Liver (tissue), 7 donors: ENCODE measurements at regions not wholly inside any gene's neighbourhood (a gene's known extent, or its start where the extent isn't known, plus 50 kb on each side); places are given as distances from the start of the nearest gene placed in this dataset.

Source experiments
- DNase-seq: peaks from one replicate; pipeline ENCODE4 v3.0.0-alpha.2; 2017; ENCODE audit warnings: low spot score
- H3K27ac ChIP-seq, 2 donors: one replicate each; pipeline ENCODE4 v1.7.0; 2013; ENCODE audit warnings: inconsistent platforms in 2 of 2, low read length in 2 of 2, control low read depth in 1 of 2, low read depth in 1 of 2, mild to moderate bottlenecking in 1 of 2
- H3K27me3 ChIP-seq, 4 donors: one replicate each; pipeline versions ENCODE4 v1.6.1 to v1.7.0; 2013; ENCODE audit warnings: low read length in 3 of 4, inconsistent platforms in 1 of 4, mild to moderate bottlenecking in 1 of 4, moderate library complexity in 1 of 4; ENCODE audit not compliant: control insufficient read depth in 4 of 4, insufficient read depth in 4 of 4
- H3K36me3 ChIP-seq, 4 donors: one replicate each; pipeline versions ENCODE4 v1.6.1 to v1.7.0; 2013; ENCODE audit warnings: low read length in 3 of 4, mild to moderate bottlenecking in 3 of 4, low read depth in 1 of 4, moderate library complexity in 1 of 4; ENCODE audit not compliant: control insufficient read depth in 4 of 4, insufficient read depth in 3 of 4
- H3K4me1 ChIP-seq, 4 donors: one replicate each; pipeline versions ENCODE4 v1.6.1 to v1.7.0; 2013; ENCODE audit warnings: low read length in 3 of 4, mild to moderate bottlenecking in 3 of 4, moderate library complexity in 1 of 4; ENCODE audit not compliant: control insufficient read depth in 4 of 4, insufficient read depth in 4 of 4
- H3K4me3 ChIP-seq, 3 donors: one replicate each; pipeline versions ENCODE4 v1.6.1 to v1.7.0; 2013; ENCODE audit warnings: low read length in 3 of 3, control low read depth in 1 of 3, low read depth in 1 of 3, mild to moderate bottlenecking in 1 of 3
- H3K9ac ChIP-seq, 2 donors: one replicate each; pipeline ENCODE4 v1.7.0; 2013; ENCODE audit warnings: low read length in 2 of 2, mild to moderate bottlenecking in 2 of 2, moderate library complexity in 2 of 2, control low read depth in 1 of 2, low read depth in 1 of 2
- H3K9me3 ChIP-seq, 4 donors: one replicate each; pipeline versions ENCODE4 v1.6.1 to v1.7.0; 2013; ENCODE audit warnings: low read length in 3 of 4; ENCODE audit not compliant: control insufficient read depth in 4 of 4
- EGR1 ChIP-seq, 2 donors: IDR thresholded peaks; 2 replicates each; pipeline ENCODE4 v1.6.1; 2016 to 2018; ENCODE audit warnings: antibody characterized with exemption in 2 of 2, low read depth in 2 of 2
- FOXA1 ChIP-seq: IDR thresholded peaks from 2 replicates; pipeline ENCODE4 v1.6.1; 2016; ENCODE audit warnings: antibody characterized with exemption
- FOXA2 ChIP-seq: IDR thresholded peaks from 2 replicates; pipeline ENCODE4 v1.6.1; 2016; ENCODE audit warnings: antibody characterized with exemption
- GABPA ChIP-seq, 2 donors: IDR thresholded peaks in 1 of 2; conservative IDR thresholded peaks in 1 of 2; 2 replicates each; pipeline ENCODE4 v1.6.1; 2016; ENCODE audit warnings: antibody characterized with exemption in 2 of 2, mild to moderate bottlenecking in 1 of 2, moderate library complexity in 1 of 2
- HNF4A ChIP-seq, 2 donors: conservative IDR thresholded peaks; 2 replicates each; pipeline ENCODE4 v1.6.1; 2016; ENCODE audit warnings: antibody characterized with exemption in 2 of 2, mild to moderate bottlenecking in 2 of 2
- HNF4G ChIP-seq: IDR thresholded peaks from 2 replicates; pipeline ENCODE4 v1.6.1; 2016; ENCODE audit warnings: antibody characterized with exemption
- JUND ChIP-seq, 2 donors: IDR thresholded peaks; 2 replicates each; pipeline ENCODE4 v1.6.1; 2016; ENCODE audit warnings: antibody characterized with exemption in 2 of 2
- MAX ChIP-seq: IDR thresholded peaks from 2 replicates; pipeline ENCODE4 v1.6.1; 2016; ENCODE audit warnings: antibody characterized with exemption
- NR2F2 ChIP-seq: IDR thresholded peaks from 2 replicates; pipeline ENCODE4 v1.6.1; 2016; ENCODE audit warnings: antibody characterized with exemption
- RAD21 ChIP-seq, 2 donors: IDR thresholded peaks; 2 replicates each; pipeline ENCODE4 v1.6.1; 2016; ENCODE audit warnings: antibody characterized with exemption in 2 of 2, mild to moderate bottlenecking in 2 of 2
- RXRA ChIP-seq, 2 donors: IDR thresholded peaks; 2 replicates each; pipeline ENCODE4 v1.6.1; 2017 to 2018; ENCODE audit warnings: antibody characterized with exemption in 2 of 2, mild to moderate bottlenecking in 1 of 2
- SP1 ChIP-seq: IDR thresholded peaks from 2 replicates; pipeline ENCODE4 v1.6.1; 2018; ENCODE audit warnings: antibody characterized with exemption, mild to moderate bottlenecking
- TAF1 ChIP-seq: conservative IDR thresholded peaks from 2 replicates; pipeline ENCODE4 v1.6.1; 2016; ENCODE audit warnings: antibody characterized with exemption, mild to moderate bottlenecking
- YY1 ChIP-seq: IDR thresholded peaks from 2 replicates; pipeline ENCODE4 v1.6.1; 2016; ENCODE audit warnings: antibody characterized with exemption, mild to moderate bottlenecking
- WGBS: extraction: QIAGEN DNeasy Blood & Tissue Kit; methylation state at CpG from one replicate; pipeline ENCODE4 v1.1.7; 2013; 5-methylcytosine and 5-hydroxymethylcytosine counted together
- TF ChIP-seq, protein P1 (sequence below): IDR thresholded peaks from 2 replicates; pipeline ENCODE4 v1.6.1; 2016; ENCODE audit warnings: antibody characterized with exemption
- TF ChIP-seq, protein P2 (sequence below): IDR thresholded peaks from 2 replicates; pipeline ENCODE4 v1.6.1; 2016; ENCODE audit warnings: antibody characterized with exemption
- donor health status: healthy.
- donor health status: healthy.
- donor health status: healthy.
- donor health status: healthy.

- TF ChIP-seq MAX (no peak), HNF4G (no peak), TAF1 (no peak), GABPA (IDR thresholded peaks at IDR 0.05 in 1 of 2, conservative IDR thresholded peaks at IDR 0.05 in 1 of 2) (no peak)
These were observed 327.4 kb downstream of the SHQ1 start (continued) for GRCh38 chr3:72520690-72521308.

- Histone ChIP-seq H3K9ac (no peak overlapping the region), H3K4me3 (no peak overlapping the region), H3K4me1 (peaks cover 0 to 4% (median under 1%) of the 10 kb centered on the region in 4 donors), H3K36me3 (no peaks in the 10 kb centered on the region), H3K9me3 (no peaks in the 10 kb centered on the region), H3K27ac (no peak overlapping the region), H3K27me3 (no peaks in the 10 kb centered on the region)
- WGBS, result 70% methylated on average over 4 of the region's 4 CpGs
- DNase-seq, result no peak
- TF ChIP-seq HNF4A (conservative IDR thresholded peaks at IDR 0.05) (no peak), MAX (no peak), YY1 (no peak), JUND (IDR thresholded peaks at IDR 0.05) (no peak), EGR1 (IDR thresholded peaks at IDR 0.05; ENCODE audit: low read depth in 2 of 2) (no peak), HNF4G (no peak), SP1 (no peak), RXRA (IDR thresholded peaks at IDR 0.05) (no peak), NR2F2 (no peak)
- TF ChIP-seq, protein P1, sequence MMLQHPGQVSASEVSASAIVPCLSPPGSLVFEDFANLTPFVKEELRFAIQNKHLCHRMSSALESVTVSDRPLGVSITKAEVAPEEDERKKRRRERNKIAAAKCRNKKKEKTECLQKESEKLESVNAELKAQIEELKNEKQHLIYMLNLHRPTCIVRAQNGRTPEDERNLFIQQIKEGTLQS, result no peak
These were observed 328.2 kb downstream of the SHQ1 start for GRCh38 chr3:72519946-72520604.

- H3K27ac ChIP-seq, result no peak overlapping the region
- H3K4me3 ChIP-seq, result no peak overlapping the region
- H3K4me1 ChIP-seq, result peaks cover 0 to 2% (median 0%) of the 10 kb centered on the region in 4 donors
- H3K27me3 ChIP-seq, result no peaks in the 10 kb centered on the region
- TF ChIP-seq GABPA (IDR thresholded peaks at IDR 0.05 in 1 of 2, conservative IDR thresholded peaks at IDR 0.05 in 1 of 2) (no peak), HNF4A (conservative IDR thresholded peaks at IDR 0.05) (no peak), FOXA2 (no peak), FOXA1 (no peak)
- TF ChIP-seq, protein P1, result no peak
- WGBS, result 78% methylated on average over 4 of the region's 4 CpGs
- no peaks in the 10 kb centered on the region for H3K36me3 ChIP-seq
- H3K9ac ChIP-seq, result peak overlapping the region in 1 of 2 donors; percentile 38
- DNase-seq, result no peak
- H3K9me3 ChIP-seq, result no peaks in the 10 kb centered on the region
These were observed 330.3 kb downstream of the SHQ1 start for GRCh38 chr3:72517921-72518424.

- TF ChIP-seq NR2F2, result no peak
- peak; percentile 7 to 40 for TF ChIP-seq HNF4A (conservative IDR thresholded peaks at IDR 0.05)
- no peak for TF ChIP-seq FOXA1
- no peak for TF ChIP-seq MAX
- no peak for TF ChIP-seq FOXA2
- no peak for TF ChIP-seq RXRA (IDR thresholded peaks at IDR 0.05)
- peak; percentile 15 to 20 for TF ChIP-seq RAD21 (IDR thresholded peaks at IDR 0.05)
- TF ChIP-seq TAF1, result no peak
- TF ChIP-seq, protein P2, sequence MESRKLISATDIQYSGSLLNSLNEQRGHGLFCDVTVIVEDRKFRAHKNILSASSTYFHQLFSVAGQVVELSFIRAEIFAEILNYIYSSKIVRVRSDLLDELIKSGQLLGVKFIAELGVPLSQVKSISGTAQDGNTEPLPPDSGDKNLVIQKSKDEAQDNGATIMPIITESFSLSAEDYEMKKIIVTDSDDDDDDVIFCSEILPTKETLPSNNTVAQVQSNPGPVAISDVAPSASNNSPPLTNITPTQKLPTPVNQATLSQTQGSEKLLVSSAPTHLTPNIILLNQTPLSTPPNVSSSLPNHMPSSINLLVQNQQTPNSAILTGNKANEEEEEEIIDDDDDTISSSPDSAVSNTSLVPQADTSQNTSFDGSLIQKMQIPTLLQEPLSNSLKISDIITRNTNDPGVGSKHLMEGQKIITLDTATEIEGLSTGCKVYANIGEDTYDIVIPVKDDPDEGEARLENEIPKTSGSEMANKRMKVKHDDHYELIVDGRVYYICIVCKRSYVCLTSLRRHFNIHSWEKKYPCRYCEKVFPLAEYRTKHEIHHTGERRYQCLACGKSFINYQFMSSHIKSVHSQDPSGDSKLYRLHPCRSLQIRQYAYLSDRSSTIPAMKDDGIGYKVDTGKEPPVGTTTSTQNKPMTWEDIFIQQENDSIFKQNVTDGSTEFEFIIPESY, result no peak
- peak; percentile 17 for TF ChIP-seq SP1
- no peak overlapping the region for H3K4me3 ChIP-seq
- no peaks in the 10 kb centered on the region for H3K9me3 ChIP-seq
- no peak overlapping the region for H3K27ac ChIP-seq
- peaks cover 0 to 2% (median 0%) of the 10 kb centered on the region in 4 donors for H3K4me1 ChIP-seq
- 23% methylated on average over 5 of the region's 5 CpGs for WGBS
- no peak for DNase-seq
- no peaks in the 10 kb centered on the region for H3K36me3 ChIP-seq
- H3K9ac ChIP-seq, result no peak overlapping the region
- H3K27me3 ChIP-seq, result no peaks in the 10 kb centered on the region
These were observed 330.9 kb downstream of the SHQ1 start for GRCh38 chr3:72517336-72517735.
